Keratinocyte (primary cell): ENCODE measurements at regions not wholly inside any gene's neighbourhood (a gene's known extent, or its start where the extent isn't known, plus 50 kb on each side); places are given as distances from the start of the nearest gene placed in this dataset.

Experiments
- DNase-seq: peaks from one replicate; pipeline ENCODE4 v3.0.0-alpha.2; 2011; ENCODE audit warnings: low read depth, missing footprints, low spot score
- FAIRE-seq: peaks from 2 replicates; lab custom pipeline; 2011; peaks lifted over from hg19 to GRCh38; lab: Jason Lieb, UNC
- H2AFZ ChIP-seq: 2 replicates; pipeline ENCODE4 v1.6.0; 2012; ENCODE audit warnings: low read length, control low read depth, inconsistent platforms; ENCODE audit not compliant: control insufficient read depth
- H3K27ac ChIP-seq: 2 replicates; pipeline ENCODE4 v1.5.1; 2011; ENCODE audit warnings: low read length; ENCODE audit not compliant: control insufficient read depth, insufficient read depth
- H3K27me3 ChIP-seq: 3 replicates; pipeline ENCODE4 v1.6.0; 2011; ENCODE audit warnings: low read length; ENCODE audit not compliant: control insufficient read depth, insufficient read depth; ENCODE audit errors: extremely low read depth
- H3K36me3 ChIP-seq, 2 experiments: 2 replicates in 1 of 2; 3 replicates in 1 of 2; pipeline ENCODE4 v1.5.1; 2011; ENCODE audit warnings: low read length in 2 of 2, mild to moderate bottlenecking in 1 of 2; ENCODE audit not compliant: control insufficient read depth in 2 of 2, insufficient read depth in 2 of 2; ENCODE audit errors: extremely low read depth in 1 of 2
- H3K4me1 ChIP-seq: 3 replicates; pipeline ENCODE4 v1.5.1; 2011; ENCODE audit warnings: low read length; ENCODE audit not compliant: control insufficient read depth, insufficient read depth; ENCODE audit errors: extremely low read depth
- H3K4me2 ChIP-seq: 3 replicates; pipeline ENCODE4 v1.6.0; 2011; ENCODE audit warnings: low read depth, low read length; ENCODE audit not compliant: control insufficient read depth, insufficient read depth; ENCODE audit errors: extremely low read depth
- H3K4me3 ChIP-seq, 3 experiments: fragments of 200-600 bp in 1 of 3; sonication (generic) in 1 of 3; 2 replicates in 2 of 3; 3 replicates in 1 of 3; pipeline ENCODE4 v1.5.1; 2011 to 2016; ENCODE audit warnings: low read length in 3 of 3, mild to moderate bottlenecking in 3 of 3, control low read depth in 2 of 3, inconsistent platforms in 1 of 3, low read depth in 1 of 3, mixed read lengths in 1 of 3, mixed run types in 1 of 3, moderate library complexity in 1 of 3; ENCODE audit not compliant: control insufficient read depth in 2 of 3, insufficient read depth in 2 of 3; ENCODE audit errors: extremely low read depth in 1 of 3
- H3K79me2 ChIP-seq: 2 replicates; pipeline ENCODE4 v1.6.0; 2012; ENCODE audit warnings: low read length; ENCODE audit not compliant: control insufficient read depth, insufficient read depth
- H3K9ac ChIP-seq: 3 replicates; pipeline ENCODE4 v1.6.0; 2011; ENCODE audit warnings: low read length; ENCODE audit not compliant: control insufficient read depth, insufficient read depth; ENCODE audit errors: extremely low read depth
- H3K9me1 ChIP-seq: 3 replicates; pipeline ENCODE4 v1.6.0; 2011; ENCODE audit warnings: low read length; ENCODE audit not compliant: control insufficient read depth, insufficient read depth; ENCODE audit errors: extremely low read depth
- H3K9me3 ChIP-seq: 2 replicates; pipeline ENCODE4 v1.5.1; 2012; ENCODE audit warnings: low read depth, low read length; ENCODE audit not compliant: control insufficient read depth
- H4K20me1 ChIP-seq: 3 replicates; pipeline ENCODE4 v1.6.0; 2011; ENCODE audit warnings: low read length; ENCODE audit not compliant: control insufficient read depth, insufficient read depth; ENCODE audit errors: extremely low read depth
- EZH2 ChIP-seq: IDR thresholded peaks from one replicate; pipeline ENCODE4 v1.6.1; 2012; ENCODE audit warnings: inconsistent platforms, mild to moderate bottlenecking, low read length, moderate library complexity
- dilution Hi-C: fragments of 300-500 bp; cut with MboI; formaldehyde crosslinking; loops from one replicate; pipeline ENCODE4 v1.7.0; 2020; ENCODE audit warnings: low sequenced_read_pairs; ENCODE audit not compliant: extremely low pct_ligation_motif_present
- TF ChIP-seq, protein P1 (sequence below), 3 experiments: IDR thresholded peaks in 1 of 3; conservative IDR thresholded peaks in 1 of 3; optimal IDR thresholded peaks in 1 of 3; 2 replicates in 2 of 3; 3 replicates in 1 of 3; pipeline versions ENCODE3 to v1.5.1; 2011; ENCODE audit warnings: low read length in 3 of 3, mild to moderate bottlenecking in 3 of 3, moderate library complexity in 2 of 3, control low read depth in 1 of 3, inconsistent platforms in 1 of 3; ENCODE audit not compliant: insufficient read depth in 2 of 3; ENCODE audit errors: extremely low read depth in 1 of 3

GRCh38 chr15:46059921-46060594, 425.2 kb downstream of the SQOR start:
- H3K79me2 ChIP-seq, result no peaks in the 10 kb centered on the region
- H3K9me3 ChIP-seq, result no peaks in the 10 kb centered on the region
- H3K4me3 ChIP-seq, result no peak overlapping the region
- H3K27me3 ChIP-seq, result no peaks in the 10 kb centered on the region
- no peaks in the 10 kb centered on the region for H3K9me1 ChIP-seq
- no peak for DNase-seq
- no peaks in the 10 kb centered on the region for H3K36me3 ChIP-seq
- no peak overlapping the region for H3K4me2 ChIP-seq
- H3K27ac ChIP-seq, result no peak overlapping the region
- H3K4me1 ChIP-seq, result no peaks in the 10 kb centered on the region
- no peak overlapping the region for H3K9ac ChIP-seq
- FAIRE-seq, result no peak
- dilution Hi-C loops, result no loop called here
- H4K20me1 ChIP-seq, result no peaks in the 10 kb centered on the region
- no peak overlapping the region for H2AFZ ChIP-seq
- TF ChIP-seq EZH2, result no peak
- TF ChIP-seq, protein P1, sequence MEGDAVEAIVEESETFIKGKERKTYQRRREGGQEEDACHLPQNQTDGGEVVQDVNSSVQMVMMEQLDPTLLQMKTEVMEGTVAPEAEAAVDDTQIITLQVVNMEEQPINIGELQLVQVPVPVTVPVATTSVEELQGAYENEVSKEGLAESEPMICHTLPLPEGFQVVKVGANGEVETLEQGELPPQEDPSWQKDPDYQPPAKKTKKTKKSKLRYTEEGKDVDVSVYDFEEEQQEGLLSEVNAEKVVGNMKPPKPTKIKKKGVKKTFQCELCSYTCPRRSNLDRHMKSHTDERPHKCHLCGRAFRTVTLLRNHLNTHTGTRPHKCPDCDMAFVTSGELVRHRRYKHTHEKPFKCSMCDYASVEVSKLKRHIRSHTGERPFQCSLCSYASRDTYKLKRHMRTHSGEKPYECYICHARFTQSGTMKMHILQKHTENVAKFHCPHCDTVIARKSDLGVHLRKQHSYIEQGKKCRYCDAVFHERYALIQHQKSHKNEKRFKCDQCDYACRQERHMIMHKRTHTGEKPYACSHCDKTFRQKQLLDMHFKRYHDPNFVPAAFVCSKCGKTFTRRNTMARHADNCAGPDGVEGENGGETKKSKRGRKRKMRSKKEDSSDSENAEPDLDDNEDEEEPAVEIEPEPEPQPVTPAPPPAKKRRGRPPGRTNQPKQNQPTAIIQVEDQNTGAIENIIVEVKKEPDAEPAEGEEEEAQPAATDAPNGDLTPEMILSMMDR (optimal IDR thresholded peaks at IDR 0.05 in 1 of 3, IDR thresholded peaks at IDR 0.05 in 1 of 3, conservative IDR thresholded peaks at IDR 0.05 in 1 of 3; ENCODE audit: extremely low read depth in 1 of 3, insufficient read depth in 2 of 3, low read length in 3 of 3), result no peak

DNA sequence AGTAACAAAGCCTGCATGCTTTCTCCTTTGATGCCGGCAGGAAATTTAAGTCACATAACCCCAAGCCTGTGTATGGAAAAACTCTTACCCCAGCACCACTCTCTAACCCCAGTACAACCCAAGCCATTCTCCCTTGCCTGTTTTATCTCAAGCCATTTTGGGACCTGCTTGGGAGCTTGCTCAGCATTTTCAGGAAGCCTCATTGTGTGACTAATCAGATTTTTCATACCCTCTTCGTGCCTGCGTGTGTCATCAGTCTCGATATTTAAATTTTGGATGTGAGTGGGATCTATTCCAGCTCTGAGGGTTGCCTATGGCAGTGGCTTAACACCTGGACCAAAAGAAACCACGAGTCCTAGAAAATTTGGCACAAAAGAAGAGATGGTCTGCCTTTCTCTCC, 426.2 kb downstream of the SQOR start:
- H3K4me1 ChIP-seq, result no peaks in the 10 kb centered on the region
- H3K36me3 ChIP-seq, result no peaks in the 10 kb centered on the region
- H3K27me3 ChIP-seq, result no peaks in the 10 kb centered on the region
- H2AFZ ChIP-seq, result no peak overlapping the region
- H3K27ac ChIP-seq, result no peak overlapping the region
- DNase-seq (no peak), FAIRE-seq (no peak)
- no peak overlapping the region for H3K4me3 ChIP-seq
- no peak overlapping the region for H3K9ac ChIP-seq
- H4K20me1 ChIP-seq, result no peaks in the 10 kb centered on the region
- dilution Hi-C loops, result no loop called here
- no peak for TF ChIP-seq EZH2
- TF ChIP-seq, protein P1 (optimal IDR thresholded peaks at IDR 0.05 in 1 of 3, IDR thresholded peaks at IDR 0.05 in 1 of 3, conservative IDR thresholded peaks at IDR 0.05 in 1 of 3; ENCODE audit: extremely low read depth in 1 of 3, insufficient read depth in 2 of 3, low read length in 3 of 3), result no peak
- H3K79me2 ChIP-seq, result no peaks in the 10 kb centered on the region
- H3K9me1 ChIP-seq, result no peaks in the 10 kb centered on the region
- H3K4me2 ChIP-seq, result no peak overlapping the region
- H3K9me3 ChIP-seq, result no peaks in the 10 kb centered on the region
